ENCODE measurements at regions not wholly inside any gene's neighbourhood (a gene's known extent, or its start where the extent isn't known, plus 50 kb on each side); places are given as distances from the start of the nearest gene placed in this dataset.
A peak's percentile ranks its signal among the peaks of the same experiment; 100 is the strongest.

DNA sequence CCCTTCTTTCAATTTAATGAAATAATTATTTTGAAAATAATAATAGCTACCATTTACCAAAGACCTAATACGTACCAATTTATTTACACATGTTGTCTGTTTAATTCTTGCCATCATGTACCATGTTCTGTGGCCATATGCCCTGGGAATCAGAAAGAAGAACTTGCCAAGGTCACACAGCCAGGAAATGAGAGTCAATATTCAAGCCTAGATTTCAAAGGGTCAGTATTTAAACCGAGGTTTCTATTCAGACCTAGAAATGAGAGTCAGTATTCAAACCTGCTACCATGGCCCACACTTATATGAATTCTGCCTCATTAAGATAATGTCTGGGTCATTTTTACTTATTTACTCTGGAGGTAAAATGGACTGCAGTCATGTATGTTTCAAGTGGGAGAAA, 103.6 kb upstream of the TBL1XR1 start:
- DNase-seq = no peak

DNA sequence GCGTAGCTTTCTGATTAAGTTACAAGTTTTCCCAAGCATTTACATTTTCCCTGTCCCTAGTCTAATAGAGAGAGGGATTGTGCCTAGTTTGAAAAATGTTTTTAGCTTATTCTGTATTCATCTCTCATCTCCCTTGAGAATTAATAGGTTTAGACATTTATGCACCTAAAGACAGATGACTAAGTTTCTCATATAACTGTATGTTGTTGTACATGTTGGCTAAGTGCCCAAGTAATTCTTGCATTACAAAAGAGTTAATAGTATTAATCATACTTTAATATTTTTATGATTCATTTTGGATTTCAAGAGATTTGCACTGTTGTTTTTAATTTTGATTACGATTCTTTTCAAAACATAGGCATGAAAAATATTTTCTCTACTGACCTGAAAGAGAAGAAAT, 109.0 kb upstream of the TBL1XR1 start:
- DNase-seq = no peak

DNA sequence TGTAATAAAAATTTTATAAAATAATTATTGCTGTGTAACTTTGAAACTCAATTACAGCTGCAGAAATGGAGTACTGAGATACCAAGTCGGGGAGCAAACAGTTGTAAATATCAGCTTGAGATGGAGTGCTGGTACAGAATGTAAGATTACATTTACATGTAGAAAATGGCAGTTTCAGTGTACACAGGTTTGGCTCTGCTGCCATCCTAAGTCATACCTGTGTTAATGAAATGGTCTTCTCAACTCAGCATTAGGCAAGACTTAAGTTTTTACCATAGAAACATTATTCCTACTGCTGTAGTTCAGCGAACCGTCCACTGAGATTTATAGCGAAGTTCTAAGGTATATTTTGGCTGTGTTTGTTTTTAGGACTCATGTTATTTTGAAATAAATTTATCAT, 110.1 kb upstream of the TBL1XR1 start:
- DNase-seq = no peak

DNA sequence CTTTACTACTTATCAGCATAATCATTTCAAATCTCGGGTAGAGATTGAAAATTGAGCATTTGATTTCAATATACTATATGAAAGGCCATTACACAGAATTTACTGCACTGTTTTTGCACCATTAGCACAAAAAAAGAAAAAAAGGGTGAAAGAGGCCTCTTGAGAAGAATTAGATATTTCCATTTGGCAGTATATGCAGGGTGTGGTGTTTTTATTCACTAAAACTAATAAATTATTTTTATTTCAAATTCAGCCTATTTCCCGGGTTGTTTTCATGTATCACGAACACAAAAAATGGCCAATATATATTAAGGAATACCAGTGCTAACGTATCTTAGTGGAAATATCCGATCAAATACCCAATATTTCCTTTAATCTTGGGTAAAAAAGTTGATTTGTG, 110.5 kb upstream of the TBL1XR1 start:
- DNase-seq = no peak

DNA sequence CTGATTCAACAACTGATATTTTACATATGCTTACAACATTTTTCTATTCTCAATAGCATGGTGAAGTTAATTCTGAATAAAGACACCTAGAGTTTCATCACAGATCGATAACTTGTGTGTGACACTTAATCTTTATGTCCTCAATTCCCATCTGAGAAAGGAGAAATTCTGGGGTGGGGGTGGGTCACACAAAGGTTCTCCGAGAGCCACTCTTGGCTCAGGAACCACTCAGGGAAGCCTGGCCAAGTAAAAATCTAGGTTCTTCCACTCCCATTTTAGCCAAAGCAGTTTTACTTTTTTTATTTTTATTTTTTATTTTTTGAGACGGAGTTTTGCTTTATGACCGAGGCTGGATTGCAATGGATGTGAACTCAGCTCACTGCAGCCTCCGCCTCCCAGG, 111.0 kb upstream of the TBL1XR1 start:
- no peak for DNase-seq

DNA sequence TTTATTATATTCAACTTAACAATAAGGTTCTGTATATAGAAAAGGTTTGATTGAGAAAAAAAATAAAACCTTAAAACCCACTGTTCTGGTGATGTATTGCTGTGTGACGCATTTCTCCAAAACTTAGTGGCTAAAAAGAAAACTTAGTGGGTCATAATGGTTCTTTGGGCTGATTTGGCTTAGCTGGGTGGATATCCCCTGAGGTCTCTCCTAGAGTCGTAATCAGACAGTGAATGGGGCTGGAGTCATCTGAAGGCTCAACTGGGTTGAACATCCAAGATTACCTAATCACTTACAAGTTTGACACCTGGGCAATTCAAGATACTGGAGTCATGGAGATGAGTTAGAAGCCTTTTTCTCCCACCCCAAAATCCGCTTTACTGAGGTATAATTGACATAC, 111.6 kb upstream of the TBL1XR1 start:
- no peak for DNase-seq

DNA sequence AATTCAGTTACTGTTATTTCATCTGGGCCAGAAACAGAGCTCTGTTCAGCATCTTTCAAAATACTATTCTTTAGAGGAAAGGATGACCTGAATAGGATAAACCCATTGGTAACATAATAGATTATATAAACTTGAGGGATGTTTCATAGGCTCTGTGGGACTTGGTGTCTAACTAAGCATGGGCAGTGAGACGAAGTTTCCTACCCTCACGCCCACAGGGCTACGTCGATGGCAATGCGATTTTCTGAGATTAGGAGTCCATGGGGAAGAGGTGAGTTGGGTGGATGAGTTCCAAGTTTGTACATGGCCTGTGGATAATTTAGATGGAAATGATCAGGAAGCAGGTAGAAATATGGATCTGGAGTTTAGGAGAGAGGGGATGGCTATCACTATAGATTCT, 115.2 kb upstream of the TBL1XR1 start:
- no peak for DNase-seq

DNA sequence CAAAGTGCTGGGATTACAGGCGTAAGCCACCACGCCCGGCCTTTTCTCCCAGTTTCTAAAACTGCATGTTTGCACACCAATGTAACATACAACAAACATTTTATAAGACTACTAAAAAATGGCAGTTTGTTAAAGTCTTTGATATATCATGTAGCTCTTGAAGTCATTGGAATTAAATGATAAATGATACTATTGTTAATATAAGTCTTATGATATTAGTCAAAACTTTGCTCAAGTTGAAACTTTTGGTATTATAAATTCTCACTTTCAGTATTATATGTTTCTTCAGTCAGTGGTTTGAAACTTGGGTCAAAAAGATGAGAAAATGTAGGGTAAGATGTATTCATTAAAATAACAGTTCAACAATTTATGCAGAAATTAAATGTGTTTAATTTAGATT, 117.6 kb upstream of the TBL1XR1 start:
- no peak for DNase-seq

DNA sequence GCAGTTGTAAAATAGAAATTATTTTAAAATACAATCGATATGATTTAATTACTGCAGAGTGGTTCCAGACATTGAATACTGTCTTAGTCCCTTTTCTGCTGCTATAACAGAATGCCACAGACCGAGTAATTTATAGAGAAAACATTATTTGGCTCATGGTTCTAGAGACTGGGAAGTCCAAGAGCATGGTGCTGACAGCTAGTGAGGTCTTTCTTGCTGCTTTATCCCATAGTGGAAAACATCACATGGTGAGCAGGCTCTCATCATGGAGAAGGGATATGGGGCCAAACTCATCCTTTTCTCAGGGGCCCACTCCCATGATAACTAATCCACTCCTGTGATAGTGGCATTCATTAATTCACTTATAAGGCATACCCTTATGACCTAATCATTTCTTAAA, 120.0 kb upstream of the TBL1XR1 start:
- DNase-seq = no peak

DNA sequence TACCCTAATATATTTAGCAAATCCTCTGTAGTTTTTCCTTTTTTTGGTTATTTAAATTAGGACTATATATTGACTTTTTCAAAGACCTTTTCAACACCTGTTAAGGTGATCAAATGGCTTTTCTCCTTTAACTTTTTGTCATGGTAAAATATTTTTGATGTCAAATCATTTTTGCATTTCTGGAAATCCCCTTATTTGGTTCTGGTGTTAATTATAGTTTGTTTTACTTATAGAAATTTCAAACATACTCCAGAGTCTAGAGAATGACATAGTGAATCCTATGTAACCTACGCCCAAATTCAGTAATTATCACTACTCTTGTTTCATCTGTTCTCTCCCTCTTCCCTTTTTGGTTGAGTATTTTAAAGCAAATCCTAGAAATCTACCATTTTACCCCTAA, 121.3 kb upstream of the TBL1XR1 start:
- DNase-seq = no peak

DNA sequence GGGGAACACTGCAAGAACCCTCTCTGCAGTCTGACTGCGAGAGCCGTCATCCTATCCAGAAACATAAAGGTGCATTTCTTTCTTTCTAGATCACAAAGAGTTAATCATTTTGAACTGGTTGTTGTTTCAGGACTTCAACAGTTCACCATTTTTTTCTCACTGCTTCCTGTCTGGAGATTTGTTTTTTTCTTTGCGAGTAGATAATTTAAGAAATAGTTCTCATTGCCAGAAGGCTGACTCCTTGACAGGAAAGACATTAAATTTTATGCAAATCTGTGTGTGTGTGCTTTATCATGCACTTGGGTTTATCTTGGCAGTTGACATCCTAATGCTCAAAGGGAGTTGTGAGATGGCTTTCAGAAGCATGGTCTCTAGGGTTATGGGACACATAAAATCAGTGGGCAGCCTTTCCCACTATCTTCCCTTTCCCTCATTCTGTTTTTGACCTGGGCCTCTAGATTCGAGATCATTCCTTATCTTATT, 123.5 kb upstream of the TBL1XR1 start:
- DNase-seq = no peak

DNA sequence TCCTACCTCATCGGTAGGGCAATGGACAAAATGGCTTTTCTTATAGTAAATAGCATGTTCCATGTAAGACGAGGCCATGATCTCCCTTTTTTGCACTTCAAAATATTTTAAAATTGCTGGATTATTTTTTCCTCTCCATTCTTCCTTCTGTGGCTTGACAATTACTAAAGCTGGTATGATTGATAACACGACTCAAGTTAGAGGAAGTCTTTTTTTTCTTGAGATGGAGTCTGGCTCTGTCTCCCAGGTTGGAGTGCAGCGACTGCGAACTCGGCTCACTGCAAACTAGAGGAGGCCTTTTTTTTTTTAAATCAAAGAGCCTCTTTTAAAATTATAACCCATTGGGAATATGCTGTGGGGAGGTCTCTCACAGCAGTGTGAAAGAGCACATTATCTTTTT, 124.5 kb upstream of the TBL1XR1 start:
- no peak for DNase-seq

DNA sequence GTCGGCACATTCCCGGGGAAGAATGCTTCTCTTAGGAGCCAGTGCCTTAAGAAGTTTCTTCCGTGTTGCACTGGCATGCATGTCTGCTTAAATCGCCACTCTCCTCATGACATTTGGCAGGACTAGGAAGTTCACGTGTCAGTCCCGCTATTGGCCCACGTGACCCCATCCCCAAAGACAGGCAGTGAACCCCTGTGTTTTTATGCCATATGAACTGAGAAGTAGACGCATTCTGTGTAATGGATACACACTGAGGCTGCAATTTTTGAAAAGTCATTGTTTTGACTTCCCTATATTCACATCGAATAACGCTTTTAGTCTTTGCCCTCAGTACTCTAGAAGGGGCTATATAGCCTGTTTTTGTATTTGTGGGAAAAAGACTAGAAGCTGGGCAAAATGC, 125.6 kb upstream of the TBL1XR1 start:
- DNase-seq = peak; percentile 36 to 61 (median 54)

DNA sequence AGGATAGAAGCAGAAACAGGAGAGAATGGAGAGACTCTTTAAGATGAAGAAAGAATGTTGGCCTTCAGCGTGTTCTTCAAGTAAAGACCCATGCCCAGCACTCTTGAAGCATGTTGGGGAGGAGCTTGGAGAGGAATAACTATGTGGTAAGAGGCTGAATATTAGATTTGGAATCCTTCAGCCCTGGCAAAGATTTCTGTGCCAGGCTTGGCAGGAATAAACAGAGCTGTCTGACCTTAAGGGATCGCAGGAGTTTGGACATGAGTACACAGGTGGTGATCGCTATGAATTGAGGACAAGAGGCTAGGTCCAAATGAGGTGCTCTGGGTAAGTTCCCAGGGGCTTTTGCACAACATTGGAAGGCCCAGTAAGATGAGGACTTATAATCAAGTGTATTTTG, 132.6 kb upstream of the TBL1XR1 start:
- no peak for DNase-seq

DNA sequence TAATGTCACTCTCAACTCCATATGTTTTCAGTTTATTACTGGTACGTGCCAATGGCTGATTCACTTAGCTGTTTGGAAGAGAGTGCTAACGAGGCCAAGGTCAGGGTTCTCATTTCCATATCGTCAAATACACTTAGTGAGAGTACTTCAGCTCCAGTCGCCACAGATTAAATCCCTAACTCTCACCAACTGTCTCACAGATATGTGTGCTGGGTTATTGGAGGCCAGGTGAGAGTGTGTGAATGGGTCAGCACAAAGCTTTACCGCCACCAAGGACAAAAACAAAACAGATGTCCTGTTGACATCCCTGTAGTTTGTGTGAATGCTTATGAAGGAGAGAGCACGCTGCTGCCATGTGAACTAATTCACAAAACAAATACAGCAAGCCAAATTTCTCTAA, 133.5 kb upstream of the TBL1XR1 start:
- DNase-seq = no peak

DNA sequence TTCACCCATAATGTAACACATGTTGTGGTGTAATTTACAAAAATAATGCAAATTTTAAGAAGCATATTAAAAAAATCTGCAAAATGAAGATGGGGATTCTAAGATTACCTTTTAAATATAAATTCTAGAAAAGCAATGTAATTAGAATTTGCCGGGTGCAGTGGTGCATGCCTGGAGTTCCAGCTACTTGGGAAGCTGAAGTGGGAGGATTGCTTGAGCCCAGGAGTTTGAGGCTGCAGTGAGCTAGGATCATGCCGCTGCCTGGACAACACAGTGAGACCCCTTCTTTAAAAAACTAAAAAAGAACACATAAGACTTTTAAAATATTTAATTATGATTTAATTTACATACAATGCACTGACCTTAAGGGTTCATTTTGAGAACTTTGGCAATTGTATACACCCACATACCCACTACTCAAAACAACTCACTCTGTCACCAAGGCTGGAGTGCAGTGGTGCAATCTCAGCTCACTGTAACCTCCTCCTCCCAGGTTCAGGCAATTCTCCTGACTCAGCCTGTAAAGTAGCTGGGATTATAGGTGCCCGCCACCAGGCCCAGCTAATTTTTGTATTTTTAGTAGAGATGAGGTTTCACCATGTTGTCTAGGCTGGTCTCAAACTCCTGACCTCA, 134.0 kb upstream of the TBL1XR1 start:
- DNase-seq = peak in 3 of 4 experiments; percentile 45 to 61 (median 47)

DNA sequence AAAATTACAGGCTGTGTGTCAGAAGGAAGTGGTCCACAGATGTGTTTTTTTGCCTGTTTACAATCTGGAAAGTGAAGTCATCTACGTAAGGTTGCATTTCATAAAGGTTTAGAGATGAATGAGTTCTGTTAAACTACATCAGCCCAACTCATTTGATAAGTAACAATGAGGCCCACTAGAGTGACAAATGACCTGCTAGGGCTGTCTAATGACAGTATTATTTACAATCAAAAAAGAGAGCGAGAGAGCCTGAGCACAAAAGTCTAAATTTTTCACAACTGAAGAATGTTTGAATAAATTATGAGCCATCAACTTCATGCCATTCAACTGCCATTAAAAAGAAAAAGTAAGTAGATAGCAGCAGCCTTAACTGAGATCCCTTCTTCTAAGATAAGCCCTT, 135.7 kb upstream of the TBL1XR1 start:
- DNase-seq = no peak

DNA sequence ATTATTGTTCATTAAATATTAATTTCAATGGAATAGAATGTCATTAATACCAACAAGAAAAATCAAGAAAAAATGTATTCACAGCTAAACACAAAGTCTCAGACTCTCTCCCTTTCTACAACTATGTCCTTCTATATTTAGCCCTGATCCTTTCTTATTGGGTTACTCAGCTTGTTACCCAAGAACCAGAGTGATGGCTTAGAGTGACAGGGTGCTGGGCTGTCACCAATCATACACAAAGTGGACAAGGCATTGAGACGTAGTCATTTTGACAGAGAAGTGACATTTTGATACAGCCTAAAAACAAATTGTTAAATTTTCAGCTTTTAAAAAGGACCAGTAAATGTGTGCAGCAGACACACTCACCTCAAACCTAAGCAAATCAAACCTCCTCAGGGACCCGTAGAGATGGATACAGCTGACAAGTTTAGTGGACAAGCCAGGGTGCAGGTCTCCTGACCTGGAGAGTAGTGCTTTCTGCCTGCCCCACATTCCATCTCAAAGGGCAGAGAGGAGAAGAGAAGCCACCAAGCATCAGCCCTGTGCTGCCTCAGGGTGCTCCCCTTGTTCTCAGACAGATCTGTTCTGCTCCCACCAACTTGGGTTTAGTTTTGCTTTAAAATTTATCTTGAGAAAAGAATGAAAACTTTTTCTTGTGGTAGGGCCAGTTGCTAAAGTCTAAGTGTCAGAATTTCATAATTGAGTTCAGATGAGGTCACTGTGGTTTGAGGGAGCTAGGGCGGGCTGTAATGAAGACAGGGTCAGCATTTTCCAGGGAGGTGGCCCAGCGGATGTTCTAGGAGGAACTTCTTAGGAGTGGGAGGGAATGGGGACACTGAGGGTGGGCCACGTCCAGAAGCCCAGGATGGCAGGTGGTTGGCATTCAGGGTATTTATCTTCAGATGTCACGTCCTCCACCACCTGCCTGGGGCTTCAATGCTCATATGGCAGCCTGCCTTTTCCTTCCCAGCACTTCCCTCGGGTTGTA, 136.5 kb upstream of the TBL1XR1 start:
- DNase-seq = peak; percentile 72 to 93 (median 90)

DNA sequence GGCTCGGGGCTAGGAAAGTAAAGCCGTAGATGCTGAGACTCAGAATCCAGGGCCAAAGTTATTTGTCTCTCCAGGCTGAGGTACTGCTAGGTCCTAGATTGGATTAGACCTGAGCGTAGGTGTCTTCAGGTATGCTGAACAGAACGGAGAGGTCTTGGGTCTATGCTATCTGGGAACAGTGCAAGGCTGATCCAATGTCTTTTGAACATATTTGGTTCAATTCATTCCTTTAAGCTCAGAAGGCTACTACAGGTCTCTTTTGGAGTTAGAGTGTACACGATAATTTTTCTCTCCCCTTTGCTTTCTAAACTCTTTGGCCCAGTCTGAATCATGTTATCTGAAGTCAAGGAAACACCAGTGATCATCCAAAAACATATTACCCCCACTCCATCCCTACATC, 137.5 kb upstream of the TBL1XR1 start:
- DNase-seq = no peak

DNA sequence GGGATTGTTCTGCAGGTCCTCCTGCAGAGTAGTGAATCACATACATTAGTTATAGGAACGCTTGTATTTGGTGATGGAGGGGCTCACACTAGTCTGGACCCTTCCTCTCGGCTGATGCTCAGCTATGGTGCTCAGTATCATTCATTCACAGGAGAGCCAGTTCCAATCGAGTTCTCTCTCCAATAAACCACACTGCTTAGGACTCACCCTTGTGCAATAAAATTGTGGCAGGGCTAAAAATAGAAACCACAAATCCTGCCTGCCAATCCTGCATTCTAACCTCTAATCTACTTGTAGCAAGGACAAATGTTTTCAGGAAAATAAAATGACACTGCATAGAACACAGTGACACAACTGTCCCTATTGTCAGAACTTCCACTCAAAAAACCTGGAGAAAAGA, 138.4 kb upstream of the TBL1XR1 start:
- DNase-seq = peak in 1 of 4 experiments; percentile 24

DNA sequence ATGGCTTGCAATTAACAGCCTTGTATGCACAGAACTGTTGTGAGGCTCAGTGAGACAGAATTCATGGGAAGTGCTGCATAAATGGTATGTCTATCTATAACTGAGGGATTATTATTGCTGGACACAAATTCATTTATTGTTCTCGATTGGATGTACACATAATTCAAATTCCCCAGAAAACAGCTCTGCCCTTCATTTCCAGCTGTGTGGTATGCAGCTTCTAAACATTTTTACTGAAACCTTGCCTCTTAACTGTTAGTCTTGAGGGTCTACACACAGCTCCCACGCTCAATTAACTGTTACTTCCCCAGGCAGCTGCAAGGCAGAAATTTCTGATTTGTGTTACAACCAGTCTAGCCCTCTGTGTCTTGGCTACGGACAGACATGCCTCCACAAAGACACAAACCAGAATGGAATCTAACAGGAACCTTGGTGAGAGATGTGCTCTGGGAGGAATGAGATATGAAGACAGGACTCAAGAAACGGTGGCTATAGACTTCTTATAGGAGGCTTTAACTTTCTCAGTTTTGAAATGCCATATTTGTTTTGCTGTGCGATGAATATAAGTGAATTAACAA, 139.7 kb upstream of the TBL1XR1 start:
- no peak for DNase-seq

DNA sequence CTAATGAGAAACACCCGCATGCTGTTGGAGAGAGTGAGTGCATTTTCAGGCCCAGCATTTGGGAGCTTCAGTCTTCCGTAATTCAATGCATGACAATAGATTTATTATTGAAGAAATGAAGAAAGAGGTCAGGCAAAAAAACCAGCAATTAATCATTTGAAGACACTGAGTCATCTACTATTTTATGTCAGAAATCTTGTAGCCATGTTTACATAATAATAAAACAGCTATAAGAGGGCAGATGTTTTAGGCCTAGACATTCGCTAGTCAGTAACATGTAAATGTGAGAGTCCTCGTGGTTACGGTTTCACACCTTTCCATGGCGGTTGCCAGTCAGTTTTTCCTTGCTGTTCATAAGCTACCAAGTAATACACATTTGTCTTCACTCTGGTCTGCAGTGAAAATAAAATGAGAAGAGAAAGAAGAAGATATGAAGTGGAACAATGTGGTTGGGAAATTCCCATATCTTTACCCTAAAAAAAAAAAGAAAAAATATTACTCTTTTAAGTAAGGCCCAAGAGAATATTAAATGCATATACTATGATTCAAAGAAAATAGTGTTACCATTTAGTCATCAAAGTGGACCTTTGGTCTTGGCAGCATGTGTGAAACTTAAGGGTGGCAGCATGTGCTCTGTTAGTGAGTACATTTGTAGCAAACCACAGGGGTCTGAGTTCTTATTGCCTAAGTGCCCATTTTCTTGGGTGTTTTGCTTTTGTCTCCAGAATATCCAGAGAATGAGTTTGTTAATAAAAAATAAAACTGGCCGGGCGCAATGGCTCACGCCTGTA, 140.5 kb upstream of the TBL1XR1 start:
- peak in 1 of 4 experiments; percentile 35 for DNase-seq
